COLO829 (cell line): ENCODE measurements at regions not wholly inside any gene's neighbourhood (a gene's known extent, or its start where the extent isn't known, plus 50 kb on each side); places are given as distances from the start of the nearest gene placed in this dataset.
"Not testable (repeated sequence)": the region's sequence is repeated elsewhere in the genome, so short reads cannot be mapped to it uniquely, and the experiment has no call there.

ENCODE experiments used
- DNase-seq: peaks from one replicate; pipeline ENCODE4 v3.0.0; 2012; ENCODE audit warnings: low spot score

GRCh38 chr13:79607895-79608294 is 126.9 kb downstream of the NDFIP2 start:
- not testable (repeated sequence) for DNase-seq
